GM13976 (cell line): ENCODE measurements at regions not wholly inside any gene's neighbourhood (a gene's known extent, or its start where the extent isn't known, plus 50 kb on each side); places are given as distances from the start of the nearest gene placed in this dataset.

Experiments
- DNase-seq: peaks from one replicate; pipeline ENCODE4 v3.0.0; 2012; ENCODE audit warnings: low spot score
- in situ Hi-C: fragments of 300-500 bp; cut with MboI; formaldehyde crosslinking; loops from one replicate; pipeline ENCODE4 v1.12.0; 2022; ENCODE audit warnings: low sequenced_read_pairs, mixed read lengths, inconsistent platforms; ENCODE audit not compliant: unreplicated experiment
- TF ChIP-seq, protein P1 (sequence below): IDR thresholded peaks from 2 replicates; pipeline ENCODE4 v1.5.1; 2012; ENCODE audit warnings: borderline replicate concordance, mild to moderate bottlenecking; ENCODE audit not compliant: insufficient read depth; ENCODE audit errors: extremely low read depth, missing control alignments, control extremely low read depth

DNA sequence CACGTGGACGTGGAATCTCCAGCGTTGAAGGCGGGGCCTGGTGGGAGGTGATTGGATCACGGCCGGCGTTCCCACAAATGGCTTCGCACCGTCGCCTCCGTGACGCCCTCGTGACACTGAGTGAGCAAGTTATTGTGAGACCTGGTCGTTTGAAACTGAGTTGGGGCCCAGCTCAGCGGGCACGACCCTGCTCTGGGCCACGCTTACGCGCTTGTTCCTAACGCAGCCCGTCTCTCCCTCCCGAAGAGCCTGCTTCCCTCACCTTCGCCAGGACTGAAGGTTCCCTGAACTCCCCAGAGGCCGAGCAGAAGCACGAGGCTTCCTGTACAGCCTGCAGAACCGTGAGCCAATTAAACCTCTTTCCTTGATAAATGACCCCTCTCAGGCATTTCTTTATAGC lies 121.8 kb downstream of the RTP5 start:
- TF ChIP-seq, protein P1, sequence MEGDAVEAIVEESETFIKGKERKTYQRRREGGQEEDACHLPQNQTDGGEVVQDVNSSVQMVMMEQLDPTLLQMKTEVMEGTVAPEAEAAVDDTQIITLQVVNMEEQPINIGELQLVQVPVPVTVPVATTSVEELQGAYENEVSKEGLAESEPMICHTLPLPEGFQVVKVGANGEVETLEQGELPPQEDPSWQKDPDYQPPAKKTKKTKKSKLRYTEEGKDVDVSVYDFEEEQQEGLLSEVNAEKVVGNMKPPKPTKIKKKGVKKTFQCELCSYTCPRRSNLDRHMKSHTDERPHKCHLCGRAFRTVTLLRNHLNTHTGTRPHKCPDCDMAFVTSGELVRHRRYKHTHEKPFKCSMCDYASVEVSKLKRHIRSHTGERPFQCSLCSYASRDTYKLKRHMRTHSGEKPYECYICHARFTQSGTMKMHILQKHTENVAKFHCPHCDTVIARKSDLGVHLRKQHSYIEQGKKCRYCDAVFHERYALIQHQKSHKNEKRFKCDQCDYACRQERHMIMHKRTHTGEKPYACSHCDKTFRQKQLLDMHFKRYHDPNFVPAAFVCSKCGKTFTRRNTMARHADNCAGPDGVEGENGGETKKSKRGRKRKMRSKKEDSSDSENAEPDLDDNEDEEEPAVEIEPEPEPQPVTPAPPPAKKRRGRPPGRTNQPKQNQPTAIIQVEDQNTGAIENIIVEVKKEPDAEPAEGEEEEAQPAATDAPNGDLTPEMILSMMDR, result no peak
- no peak for DNase-seq
- in situ Hi-C loops, result no loop called here

DNA sequence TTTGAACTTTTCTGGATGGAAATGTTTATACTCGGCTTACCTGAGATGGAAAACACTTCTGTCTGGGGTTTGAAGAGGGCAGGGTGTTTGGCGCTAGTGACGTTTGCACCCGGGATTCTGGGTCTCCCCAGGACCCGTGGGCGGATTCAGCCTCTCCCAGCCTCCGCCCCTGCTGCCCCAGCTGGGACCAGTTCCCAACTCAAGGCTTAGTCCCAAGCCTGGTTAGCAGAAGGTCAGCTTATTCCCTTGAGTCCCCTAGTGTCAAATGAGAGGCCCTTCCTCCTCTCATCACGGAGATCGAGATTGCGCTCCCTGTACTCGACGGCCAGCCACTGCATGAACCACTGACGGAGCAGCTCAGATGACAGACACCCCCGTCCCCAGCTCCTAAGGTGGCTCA lies 123.2 kb downstream of the RTP5 start:
- in situ Hi-C loops, result no loop called here
- DNase-seq, result no peak
- TF ChIP-seq, protein P1, result no peak

DNA sequence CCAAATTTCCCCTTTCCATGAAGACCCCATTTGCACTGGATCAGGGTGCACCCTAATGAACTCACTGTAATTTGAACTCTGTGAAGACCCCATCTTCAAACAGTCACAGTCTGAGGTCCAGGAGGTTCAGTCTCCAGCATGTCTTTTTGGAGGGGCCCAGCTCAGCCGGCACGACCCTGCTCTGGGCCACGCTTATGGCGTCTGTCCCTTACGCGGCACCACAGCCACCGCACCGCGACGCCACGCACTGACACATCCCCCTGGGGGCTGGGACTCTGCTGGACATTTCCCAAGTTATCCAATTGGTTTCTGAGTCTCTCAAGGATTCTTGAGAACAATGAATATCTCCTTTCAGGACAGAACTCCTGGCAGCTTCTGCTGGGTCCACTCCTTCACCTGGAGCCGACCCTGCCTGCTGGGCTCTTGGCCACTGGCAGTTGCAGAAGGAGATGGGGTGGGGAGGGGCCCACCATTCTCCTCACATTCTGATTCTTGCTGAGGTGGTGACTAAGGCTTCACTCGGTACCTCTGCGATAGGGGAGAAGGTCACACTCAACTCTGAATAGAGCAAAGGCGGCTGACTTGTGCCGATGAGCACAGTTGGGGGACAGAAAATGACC lies 124.0 kb downstream of the RTP5 start:
- in situ Hi-C loops, result no loop called here
- TF ChIP-seq, protein P1, result no peak
- DNase-seq, result no peak

DNA sequence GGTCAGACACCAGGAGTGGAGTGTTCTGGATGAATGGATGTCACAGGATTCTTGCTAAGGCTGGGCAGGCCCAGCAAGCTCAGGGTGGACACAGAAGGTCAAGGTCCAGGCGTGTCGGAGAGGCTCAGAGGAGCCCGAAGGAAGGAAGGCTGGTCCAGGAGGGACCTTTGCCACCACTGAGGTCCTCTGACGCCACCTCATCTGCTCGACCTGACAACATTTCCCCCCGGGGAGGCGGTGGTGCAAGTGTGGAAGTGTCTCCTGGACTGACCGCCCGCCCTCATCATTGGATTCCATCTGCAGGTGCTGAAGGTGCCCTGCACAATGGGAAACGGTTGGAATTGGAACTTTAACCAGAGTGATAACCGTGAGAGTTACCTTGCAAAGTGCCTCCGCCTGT lies 124.6 kb downstream of the RTP5 start:
- in situ Hi-C loops, result no loop called here
- TF ChIP-seq, protein P1, result no peak
- DNase-seq, result no peak

DNA sequence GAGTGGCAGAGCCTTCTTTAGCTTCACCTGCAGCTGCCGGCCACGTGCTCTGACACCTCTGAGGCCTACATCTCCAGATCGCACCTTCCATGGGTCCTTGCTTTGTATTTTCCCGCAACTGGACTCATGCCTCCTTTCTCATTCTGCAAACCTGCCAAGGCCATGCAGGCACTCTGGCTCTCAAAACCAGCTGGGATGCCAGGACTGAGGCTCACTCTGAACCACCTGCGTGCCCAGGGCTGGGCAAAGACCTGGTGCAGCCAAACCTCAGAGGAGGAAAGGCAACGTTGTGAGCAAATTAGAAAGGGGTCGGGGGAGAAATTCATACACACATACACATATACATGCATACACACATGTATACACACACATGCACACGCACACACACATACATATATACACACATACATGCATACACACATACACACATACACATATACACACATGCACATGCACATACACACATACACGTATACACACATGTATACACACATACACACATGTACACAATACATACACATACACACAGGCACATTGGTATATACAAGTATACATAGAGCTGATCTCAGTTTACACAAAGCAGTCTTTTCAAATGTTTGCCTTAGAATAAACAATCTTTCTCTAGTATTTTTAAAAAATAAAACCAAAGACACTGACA lies 125.2 kb downstream of the RTP5 start:
- in situ Hi-C loops, result no loop called here
- TF ChIP-seq, protein P1, result no peak
- DNase-seq, result no peak

DNA sequence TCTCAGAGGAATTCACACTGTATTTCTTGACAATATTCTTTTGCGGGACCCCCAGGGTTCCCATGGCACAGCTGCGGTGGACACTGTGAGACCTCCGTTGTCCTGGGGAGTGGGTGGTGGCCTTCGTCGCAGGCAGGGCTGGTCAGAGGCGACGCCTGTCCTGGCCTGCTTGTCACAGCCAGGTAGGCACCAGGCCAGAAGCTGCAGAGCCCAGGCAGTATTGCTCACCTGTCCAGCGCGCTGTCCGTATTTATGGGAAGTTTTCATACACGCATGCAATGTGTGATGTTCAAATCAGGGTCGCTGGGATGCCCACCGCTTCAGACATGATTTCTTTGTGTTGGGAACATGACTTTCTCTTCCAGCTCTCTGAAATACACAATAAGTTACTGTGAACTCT lies 126.6 kb downstream of the RTP5 start:
- DNase-seq, result no peak
- in situ Hi-C loops, result no loop called here
- TF ChIP-seq, protein P1, result no peak
